Transverse colon (tissue), 4 donors: ENCODE measurements at regions not wholly inside any gene's neighbourhood (a gene's known extent, or its start where the extent isn't known, plus 50 kb on each side); places are given as distances from the start of the nearest gene placed in this dataset.
"Not testable (repeated sequence)": the region's sequence is repeated elsewhere in the genome, so short reads cannot be mapped to it uniquely, and the experiment has no call there.

Experiments used
- DNase-seq: peaks from one replicate; pipeline ENCODE4 v3.0.0-alpha.2; 2019
- H3K27ac ChIP-seq, 4 donors: fragments of 200-600 bp; sonication (generic); 2 replicates each; pipeline ENCODE4 v1.5.1; 2016 to 2018; ENCODE audit warnings: inconsistent platforms in 4 of 4
- H3K27me3 ChIP-seq: fragments of 200-600 bp; sonication (generic); 2 replicates; pipeline ENCODE4 v1.5.1; 2017; ENCODE audit warnings: inconsistent platforms
- H3K36me3 ChIP-seq, 4 donors: fragments of 200-600 bp; sonication (generic); 2 replicates each; pipeline ENCODE4 v1.5.1; 2017 to 2019; ENCODE audit warnings: inconsistent platforms in 4 of 4
- H3K4me1 ChIP-seq, 4 donors: fragments of 200-600 bp; sonication (generic); 2 replicates each; pipeline ENCODE4 v1.5.1; 2017 to 2020; ENCODE audit warnings: inconsistent platforms in 4 of 4
- H3K4me3 ChIP-seq, 4 donors: fragments of 200-600 bp; sonication (generic); 1 replicate in 1 of 4; 2 replicates in 3 of 4; pipeline versions ENCODE4 v1.5.1 to v1.6.1; 2017 to 2019; ENCODE audit warnings: inconsistent platforms in 4 of 4
- H3K9me3 ChIP-seq, 2 donors: fragments of 200-600 bp; sonication (generic); 2 replicates each; pipeline ENCODE4 v1.5.1; 2017 to 2019; ENCODE audit warnings: inconsistent platforms in 2 of 2
- CTCF ChIP-seq, 5 experiments: fragments of 200-600 bp in 3 of 5; fragments of 450-650 bp in 2 of 5; sonication (generic) in 3 of 5; IDR thresholded peaks; 1 replicate in 2 of 5; 2 replicates in 3 of 5; pipeline ENCODE4 v1.5.1; 2016 to 2017; ENCODE audit warnings: antibody characterized with exemption in 5 of 5, inconsistent platforms in 3 of 5, mild to moderate bottlenecking in 2 of 5, moderate library complexity in 1 of 5
- EP300 ChIP-seq: sonication (generic); formaldehyde crosslinking; IDR thresholded peaks from one replicate; pipeline ENCODE4 v1.6.1; 2017; ENCODE audit warnings: antibody characterized with exemption, low read depth
- POLR2A ChIP-seq: fragments of 450-650 bp; IDR thresholded peaks from one replicate; pipeline ENCODE4 v1.6.1; 2016; ENCODE audit warnings: antibody characterized with exemption, mild to moderate bottlenecking, moderate library complexity
- POLR2AphosphoS5 ChIP-seq, 3 donors: sonication (generic); formaldehyde crosslinking; IDR thresholded peaks; one replicate each; pipeline ENCODE4 v1.6.1; 2016; ENCODE audit warnings: antibody characterized with exemption in 3 of 3
- WGBS, 2 donors: methylation state at CpG; one replicate each; pipeline ENCODE4 v1.1.5; 2018; ENCODE audit warnings: low coverage in 1 of 2; 5-methylcytosine and 5-hydroxymethylcytosine counted together
- in situ Hi-C, 4 donors: fragments of 200-750 bp; cut with MboI; loops; one replicate each; pipeline versions ENCODE4 v1.15.0 to v1.15.1; 2017; ENCODE audit warnings: low sequenced_read_pairs in 3 of 4, low pct_ligation_motif_present in 1 of 4, low pct_unique_long_range_greater_than_20kb in 1 of 4
- intact Hi-C: fragments of 100-400 bp; cut with DNase I; formaldehyde crosslinking; loops from one replicate; pipeline ENCODE4 v1.15.1; 2023; ENCODE audit warnings: low total_unique reads

GRCh38 chr13:97766749-97767148, 186.7 kb upstream of the IPO5 start:
- DNase-seq = no peak
- H3K36me3 ChIP-seq = no peaks in the 10 kb centered on the region
- H3K4me3 ChIP-seq = no peak overlapping the region
- 39 to 50% methylated on average over 1 of the region's 1 CpG for WGBS, 2 donors
- no peaks in the 10 kb centered on the region for H3K27me3 ChIP-seq
- in situ Hi-C loops (no loop called here), intact Hi-C loops (no loop called here)
- H3K4me1 ChIP-seq = no peaks in the 10 kb centered on the region
- no peak overlapping the region for H3K27ac ChIP-seq
- no peaks in the 10 kb centered on the region for H3K9me3 ChIP-seq
- TF ChIP-seq POLR2A (no peak), EP300 (no peak), CTCF (IDR thresholded peaks at IDR 0.05) (no peak), POLR2AphosphoS5 (IDR thresholded peaks at IDR 0.05) (no peak)

- in situ Hi-C loops = no loop called here
- DNase-seq = no peak
- Histone ChIP-seq H3K36me3 (no peaks in the 10 kb centered on the region), H3K9me3 (no peaks in the 10 kb centered on the region), H3K27ac (no peak overlapping the region), H3K4me1 (no peaks in the 10 kb centered on the region), H3K4me3 (no peak overlapping the region), H3K27me3 (no peaks in the 10 kb centered on the region)
- intact Hi-C loops = no loop called here
- WGBS, 2 donors = 45 to 53% methylated on average over 3 of the region's 3 CpGs
- TF ChIP-seq POLR2AphosphoS5 (IDR thresholded peaks at IDR 0.05) = no peak
- no peak for TF ChIP-seq CTCF (IDR thresholded peaks at IDR 0.05)
- no peak for TF ChIP-seq POLR2A
- no peak for TF ChIP-seq EP300
Measured at GRCh38 chr13:97768134-97768533, 185.3 kb upstream of the IPO5 start.

- intact Hi-C loops, H3K4me1 ChIP-seq, H3K27ac ChIP-seq, H3K27me3 ChIP-seq, in situ Hi-C loops, H3K9me3 ChIP-seq, H3K4me3 ChIP-seq, DNase-seq, H3K36me3 ChIP-seq: not testable (repeated sequence)
- 88% methylated on average over 5 of the region's 5 CpGs; no CpG with 5 or more reads in 1 of the 2 donors for WGBS, 2 donors
Measured at GRCh38 chr13:97770231-97770630, 183.2 kb upstream of the IPO5 start.

GRCh38 chr13:97772466-97772865, 181.0 kb upstream of the IPO5 start:
- H3K36me3 ChIP-seq, H3K27ac ChIP-seq, H3K4me3 ChIP-seq, H3K9me3 ChIP-seq, H3K4me1 ChIP-seq, intact Hi-C loops, H3K27me3 ChIP-seq, in situ Hi-C loops, DNase-seq: not testable (repeated sequence)

- intact Hi-C loops, H3K4me3 ChIP-seq, DNase-seq, H3K36me3 ChIP-seq, H3K27ac ChIP-seq, H3K27me3 ChIP-seq, H3K9me3 ChIP-seq, in situ Hi-C loops, H3K4me1 ChIP-seq: not testable (repeated sequence)
- WGBS, 2 donors = 72 to 95% methylated on average over 4 to 34 of the region's 34 CpGs
Measured at GRCh38 chr13:97774391-97775100, 178.9 kb upstream of the IPO5 start.

GRCh38 chr13:97780486-97780885, 173.0 kb upstream of the IPO5 start:
- intact Hi-C loops = no loop called here
- 74 to 80% methylated on average over 4 to 5 of the region's 5 CpGs for WGBS, 2 donors
- DNase-seq = no peak

More at GRCh38 chr13:97780486-97780885, 173.0 kb upstream of the IPO5 start:
- H3K4me1 ChIP-seq = no peaks in the 10 kb centered on the region
- H3K36me3 ChIP-seq = no peaks in the 10 kb centered on the region
- TF ChIP-seq POLR2AphosphoS5 (IDR thresholded peaks at IDR 0.05) = no peak
- TF ChIP-seq CTCF (IDR thresholded peaks at IDR 0.05) = no peak
- no peak for TF ChIP-seq EP300
- TF ChIP-seq POLR2A = no peak
- no peaks in the 10 kb centered on the region for H3K9me3 ChIP-seq
- no peaks in the 10 kb centered on the region for H3K27me3 ChIP-seq
- H3K27ac ChIP-seq = no peak overlapping the region
- in situ Hi-C loops = no loop called here
- H3K4me3 ChIP-seq = no peak overlapping the region
